ENCODE measurements at regions not wholly inside any gene's neighbourhood (a gene's known extent, or its start where the extent isn't known, plus 50 kb on each side); places are given as distances from the start of the nearest gene placed in this dataset.

DNA sequence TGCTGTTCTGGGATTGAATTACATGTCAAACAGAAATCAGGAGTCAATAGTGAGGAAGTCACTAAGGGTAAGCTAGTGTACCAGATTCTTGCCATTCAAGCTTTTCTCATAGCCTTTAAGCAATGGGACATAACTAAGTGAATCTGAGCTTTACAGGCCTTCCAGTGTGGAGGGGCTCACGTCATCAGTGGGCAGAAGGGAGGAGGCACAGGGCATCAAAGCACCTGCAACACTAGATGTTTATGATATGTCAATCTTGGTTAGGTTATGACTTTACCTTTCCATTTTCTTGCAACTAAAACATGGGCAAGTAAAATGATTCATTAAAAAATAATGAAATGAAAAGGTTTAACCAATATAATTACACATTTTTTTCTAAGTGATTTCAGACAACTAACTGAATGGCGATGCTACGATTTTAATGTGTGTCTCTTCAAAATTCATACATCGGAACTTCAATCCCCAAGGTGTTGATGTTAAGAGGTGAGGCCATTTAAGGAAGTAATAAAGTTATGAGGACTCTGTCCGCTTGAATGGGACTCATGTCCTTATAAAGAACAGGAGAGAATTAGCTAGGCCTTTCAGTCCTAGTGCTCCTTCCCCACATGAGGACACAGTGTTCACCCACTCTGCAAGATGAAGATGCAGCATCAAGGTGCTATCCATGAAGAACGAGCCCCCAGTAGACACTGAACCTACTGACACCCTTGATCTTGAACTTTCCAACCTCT lies 1169.2 kb upstream of the NXPH2 start:
- Mint-ChIP-seq H3K36me3 (ENCODE audit: unreplicated experiment) (no peaks in the 10 kb centered on the region), H3K4me3 (ENCODE audit: unreplicated experiment) (no peak overlapping the region), H3K4me1 (ENCODE audit: low read depth, unreplicated experiment) (no peaks in the 10 kb centered on the region), H3K9me3 (ENCODE audit: unreplicated experiment) (peaks cover 2% of the 10 kb centered on the region), H3K27ac (ENCODE audit: unreplicated experiment) (no peak overlapping the region), H3K27me3 (ENCODE audit: unreplicated experiment) (no peaks in the 10 kb centered on the region)
- DNase-seq: no peak
- TF ChIP-seq CTCF (IDR thresholded peaks at IDR 0.05; ENCODE audit: partially characterized antibody, unreplicated experiment): no peak

DNA sequence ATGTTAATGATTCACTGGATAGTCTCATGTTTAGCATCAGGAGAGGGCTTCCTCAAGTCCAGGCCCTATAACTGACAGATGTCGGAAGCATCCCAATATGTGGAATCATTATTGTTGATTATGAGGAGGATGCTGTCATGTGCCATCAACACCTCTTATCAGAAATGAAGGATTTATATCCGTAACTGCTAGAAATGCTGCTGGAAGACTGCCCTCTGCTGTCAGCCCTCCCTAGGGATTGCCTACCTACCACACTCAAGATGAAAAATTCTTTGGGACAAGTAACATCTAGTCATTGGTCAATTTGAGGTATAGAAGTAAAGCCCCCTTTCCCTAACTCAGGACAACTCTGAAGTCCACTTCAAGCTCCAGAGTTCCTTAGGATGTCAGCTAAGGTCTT lies 1166.5 kb upstream of the NXPH2 start:
- no peak for TF ChIP-seq CTCF (IDR thresholded peaks at IDR 0.05; ENCODE audit: partially characterized antibody, unreplicated experiment)
- H3K4me3 Mint-ChIP-seq (ENCODE audit: unreplicated experiment): no peak overlapping the region
- DNase-seq: no peak
- H3K27ac Mint-ChIP-seq (ENCODE audit: unreplicated experiment): no peak overlapping the region
- H3K27me3 Mint-ChIP-seq (ENCODE audit: unreplicated experiment): no peaks in the 10 kb centered on the region
- H3K36me3 Mint-ChIP-seq (ENCODE audit: unreplicated experiment): no peaks in the 10 kb centered on the region
- no peaks in the 10 kb centered on the region for H3K4me1 Mint-ChIP-seq (ENCODE audit: low read depth, unreplicated experiment)
- H3K9me3 Mint-ChIP-seq (ENCODE audit: unreplicated experiment): peaks cover 2% of the 10 kb centered on the region

GRCh38 chr2:139940686-139941085 lies 1160.5 kb upstream of the NXPH2 start:
- Mint-ChIP-seq H3K4me1 (ENCODE audit: low read depth, unreplicated experiment) (peaks cover 7% of the 10 kb centered on the region), H3K9me3 (ENCODE audit: unreplicated experiment) (peaks cover 2% of the 10 kb centered on the region), H3K27ac (ENCODE audit: unreplicated experiment) (no peak overlapping the region), H3K36me3 (ENCODE audit: unreplicated experiment) (peaks cover 11% of the 10 kb centered on the region), H3K27me3 (ENCODE audit: unreplicated experiment) (no peaks in the 10 kb centered on the region), H3K4me3 (ENCODE audit: unreplicated experiment) (no peak overlapping the region)
- DNase-seq: no peak
- no peak for TF ChIP-seq CTCF (IDR thresholded peaks at IDR 0.05; ENCODE audit: partially characterized antibody, unreplicated experiment)

GRCh38 chr2:139925903-139926302 lies 1145.7 kb upstream of the NXPH2 start:
- Mint-ChIP-seq H3K27ac (ENCODE audit: unreplicated experiment) (no peak overlapping the region), H3K4me1 (ENCODE audit: low read depth, unreplicated experiment) (peaks cover 18% of the 10 kb centered on the region), H3K27me3 (ENCODE audit: unreplicated experiment) (no peaks in the 10 kb centered on the region), H3K9me3 (ENCODE audit: unreplicated experiment) (no peaks in the 10 kb centered on the region), H3K4me3 (ENCODE audit: unreplicated experiment) (no peak overlapping the region), H3K36me3 (ENCODE audit: unreplicated experiment) (no peaks in the 10 kb centered on the region)
- DNase-seq: no peak
- no peak for TF ChIP-seq CTCF (IDR thresholded peaks at IDR 0.05; ENCODE audit: partially characterized antibody, unreplicated experiment)

DNA sequence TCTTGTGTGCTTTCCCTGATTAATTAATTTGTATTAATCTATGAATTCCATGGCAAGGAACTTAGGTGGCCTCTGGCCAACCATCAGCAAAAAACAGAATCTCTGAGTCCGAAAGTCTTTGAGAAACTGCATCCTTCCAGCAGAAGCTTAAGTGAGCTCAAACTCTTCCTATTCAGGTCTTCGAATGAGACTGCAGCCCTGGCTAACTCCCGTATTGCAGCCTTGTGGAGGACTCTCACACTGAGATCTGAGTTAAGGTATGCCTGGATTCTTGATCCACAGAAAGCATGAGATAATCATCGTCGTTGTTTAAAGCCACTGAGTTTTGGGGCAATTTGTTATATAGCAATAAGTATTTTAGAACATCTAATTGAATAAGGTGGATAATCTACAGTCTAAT lies 1143.9 kb upstream of the NXPH2 start:
- no peak for DNase-seq
- H3K4me1 Mint-ChIP-seq (ENCODE audit: low read depth, unreplicated experiment): peaks cover 24% of the 10 kb centered on the region
- H3K4me3 Mint-ChIP-seq (ENCODE audit: unreplicated experiment): no peak overlapping the region
- no peak for TF ChIP-seq CTCF (IDR thresholded peaks at IDR 0.05; ENCODE audit: partially characterized antibody, unreplicated experiment)
- H3K36me3 Mint-ChIP-seq (ENCODE audit: unreplicated experiment): no peaks in the 10 kb centered on the region
- H3K27me3 Mint-ChIP-seq (ENCODE audit: unreplicated experiment): no peaks in the 10 kb centered on the region
- no peaks in the 10 kb centered on the region for H3K9me3 Mint-ChIP-seq (ENCODE audit: unreplicated experiment)
- H3K27ac Mint-ChIP-seq (ENCODE audit: unreplicated experiment): no peak overlapping the region

Measured in glutamatergic neuron (in vitro differentiated cells).